IMR-90 (cell line): ENCODE measurements at regions not wholly inside any gene's neighbourhood (a gene's known extent, or its start where the extent isn't known, plus 50 kb on each side); places are given as distances from the start of the nearest gene placed in this dataset.
A peak's percentile ranks its signal among the peaks of the same experiment; 100 is the strongest.

ENCODE experiments used
- ATAC-seq: fragments of 200-7000 bp; cut with Tn5 transposase; 2 replicates; pipeline ENCODE4 v1.9.1; 2020; ENCODE audit warnings: low read depth, mild to moderate bottlenecking, moderate library complexity
- BruUV-seq: library from RNA; stranded (reverse); fragments of 400-500 nt; replicated peaks from 2 replicates; lab custom pipeline; 2021; lab: Mats Ljungman, UMichigan
- CTCF ChIA-PET: fragments of 300-600 bp; formaldehyde crosslinking; extraction: SDS; loops from one replicate; lab custom pipeline; 2021; ENCODE audit warnings: antibody characterized with exemption; lab: Yijun Ruan, JAX
- POLR2A ChIA-PET: fragments of 300-600 bp; sonication (Branson Sonifier 250); formaldehyde crosslinking; loops from one replicate; lab custom pipeline; 2022; ENCODE audit warnings: antibody characterized with exemption; ENCODE audit not compliant: unreplicated experiment; lab: Charles Lee
- DNase-seq: peaks from one replicate; pipeline ENCODE4 v3.0.0; 2013
- H2AFZ ChIP-seq: replicated peaks from 2 replicates; pipeline ENCODE3; 2013; ENCODE audit warnings: low read length, mild to moderate bottlenecking; ENCODE audit not compliant: poor library complexity
- H2AK5ac ChIP-seq: 2 replicates; pipeline ENCODE4 v1.6.1; 2013; ENCODE audit warnings: low read depth, low read length, inconsistent platforms
- H2AK9ac ChIP-seq: replicated peaks from 2 replicates; pipeline ENCODE3; 2013; ENCODE audit warnings: mild to moderate bottlenecking, low read depth, low read length, moderate library complexity; ENCODE audit not compliant: poor library complexity
- H2BK120ac ChIP-seq: 2 replicates; pipeline ENCODE4 v1.6.1; 2013; ENCODE audit warnings: low read depth, low read length, inconsistent platforms
- H2BK15ac ChIP-seq: 3 replicates; pipeline ENCODE4 v1.6.1; 2013; ENCODE audit warnings: low read depth, low read length, inconsistent platforms
- H2BK20ac ChIP-seq: 2 replicates; pipeline ENCODE4 v1.6.1; 2013; ENCODE audit warnings: low read depth, mild to moderate bottlenecking, inconsistent platforms, low read length, moderate library complexity
- H2BK5ac ChIP-seq: 2 replicates; pipeline ENCODE4 v1.6.1; 2013; ENCODE audit warnings: mild to moderate bottlenecking, low read depth, low read length, inconsistent platforms; ENCODE audit not compliant: poor library complexity, severe bottlenecking
- H3K14ac ChIP-seq: replicated peaks from 2 replicates; pipeline ENCODE4 v1.6.1; 2013; ENCODE audit warnings: low read depth, low read length, inconsistent platforms
- H3K18ac ChIP-seq: 2 replicates; pipeline ENCODE4 v1.6.1; 2013; ENCODE audit warnings: low read depth, low read length, control low read depth
- H3K23ac ChIP-seq: 2 replicates; pipeline ENCODE4 v1.6.1; 2013; ENCODE audit warnings: low read depth, low read length, inconsistent platforms
- H3K27ac ChIP-seq: 2 replicates; pipeline ENCODE4 v1.5.1; 2013; ENCODE audit warnings: mild to moderate bottlenecking, control low read depth, low read length; ENCODE audit not compliant: insufficient read depth
- H3K27me3 ChIP-seq: 2 replicates; pipeline ENCODE4 v1.6.1; 2013; ENCODE audit warnings: low read length; ENCODE audit not compliant: control insufficient read depth, insufficient read depth
- H3K36me3 ChIP-seq: 2 replicates; pipeline ENCODE4 v1.6.1; 2013; ENCODE audit warnings: low read length, mixed read lengths; ENCODE audit not compliant: control insufficient read depth, insufficient read depth
- H3K4ac ChIP-seq: 2 replicates; pipeline ENCODE4 v1.6.1; 2013; ENCODE audit warnings: low read depth, low read length, inconsistent platforms
- H3K4me1 ChIP-seq: 2 replicates; pipeline ENCODE4 v1.6.1; 2013; ENCODE audit warnings: low read length, mixed read lengths; ENCODE audit not compliant: control insufficient read depth, insufficient read depth
- H3K4me2 ChIP-seq: 2 replicates; pipeline ENCODE4 v1.6.1; 2013; ENCODE audit warnings: low read depth, mild to moderate bottlenecking, control low read depth, low read length, moderate library complexity
- H3K4me3 ChIP-seq: 2 replicates; pipeline ENCODE4 v1.5.1; 2013; ENCODE audit warnings: low read depth, mild to moderate bottlenecking, control low read depth, low read length, moderate library complexity; ENCODE audit not compliant: insufficient read depth
- H3K56ac ChIP-seq: 2 replicates; pipeline ENCODE4 v1.6.1; 2013; ENCODE audit warnings: low read length, inconsistent platforms; ENCODE audit not compliant: insufficient read depth; ENCODE audit errors: extremely low read depth
- H3K79me1 ChIP-seq, 2 experiments: 2 replicates each; pipeline ENCODE4 v1.6.1; 2013; ENCODE audit warnings: low read length in 2 of 2, inconsistent platforms in 1 of 2, low read depth in 1 of 2
- H3K9ac ChIP-seq: 2 replicates; pipeline ENCODE4 v1.6.1; 2013; ENCODE audit warnings: low read depth, low read length, control low read depth
- H3K9me1 ChIP-seq: 2 replicates; pipeline ENCODE4 v1.6.1; 2013; ENCODE audit warnings: low read length, inconsistent platforms; ENCODE audit not compliant: insufficient read depth
- H3K9me3 ChIP-seq: 2 replicates; pipeline ENCODE4 v1.6.1; 2013; ENCODE audit warnings: low read length; ENCODE audit not compliant: control insufficient read depth, insufficient read depth
- H4K20me1 ChIP-seq: 2 replicates; pipeline ENCODE4 v1.6.1; 2013; ENCODE audit warnings: low read length, inconsistent platforms; ENCODE audit not compliant: insufficient read depth
- H4K5ac ChIP-seq: 2 replicates; pipeline ENCODE4 v1.6.1; 2013; ENCODE audit warnings: mild to moderate bottlenecking, low read depth, low read length, control low read depth
- H4K8ac ChIP-seq, 2 experiments: 2 replicates each; pipeline ENCODE4 v1.6.1; 2013; ENCODE audit warnings: low read depth in 2 of 2, low read length in 2 of 2, control low read depth in 1 of 2, inconsistent platforms in 1 of 2
- H4K91ac ChIP-seq: 2 replicates; pipeline ENCODE4 v1.6.1; 2013; ENCODE audit warnings: low read depth, low read length, inconsistent platforms; ENCODE audit not compliant: insufficient read depth
- BHLHE40 ChIP-seq: fragments of 150-350 bp; IDR thresholded peaks from 2 replicates; pipeline ENCODE4 v1.6.1; 2016; ENCODE audit warnings: mild to moderate bottlenecking, low read depth, low read length
- WGBS, 2 experiments: methylation state at CpG; one replicate each; pipeline versions ENCODE4 v1.1.5 to v1.1.7; 2013; ENCODE audit warnings: missing lambda C conversion rate in 2 of 2; ENCODE audit not compliant: insufficient read length in 1 of 2; ENCODE audit errors: extremely low coverage in 2 of 2; 5-methylcytosine and 5-hydroxymethylcytosine counted together
- dilution Hi-C: fragments of 300-500 bp; cut with HindIII; formaldehyde crosslinking; loops from one replicate; pipeline ENCODE4 v1.14.3; 2018; ENCODE audit warnings: low sequenced_read_pairs; ENCODE audit not compliant: unreplicated experiment
- in situ Hi-C: fragments of 300-500 bp; cut with MboI; formaldehyde crosslinking; loops from 3 replicates; pipeline ENCODE4 v1.14.3; 2019; ENCODE audit warnings: low sequenced_read_pairs, inconsistent platforms, mixed read lengths
- intact Hi-C: fragments of 100-400 bp; cut with micrococcal nuclease; formaldehyde crosslinking; loops from 2 replicates; pipeline ENCODE4 v1.10.0; 2022

- Histone ChIP-seq H2AFZ (no peak overlapping the region), H2BK5ac (no peak overlapping the region), H3K4ac (no peak overlapping the region), H4K8ac (no peak overlapping the region), H3K9me3 (no peaks in the 10 kb centered on the region), H2BK20ac (peak overlapping the region; percentile 14; the same call in 1 of the 2 replicates), H3K27me3 (no peaks in the 10 kb centered on the region), H3K27ac (no peak overlapping the region), H3K4me1 (no peaks in the 10 kb centered on the region; the same call in 1 of the 2 replicates), H3K79me1 (no peaks in the 10 kb centered on the region), H2BK120ac (no peak overlapping the region), H4K5ac (no peak overlapping the region), H3K18ac (no peak overlapping the region), H3K36me3 (no peaks in the 10 kb centered on the region), H3K56ac (no peak overlapping the region), H3K9me1 (no peaks in the 10 kb centered on the region), H4K20me1 (no peaks in the 10 kb centered on the region), H3K9ac (no peak overlapping the region), H2AK5ac (no peak overlapping the region), H2BK15ac (no peak overlapping the region), H2AK9ac (no peak overlapping the region), H3K14ac (no peak overlapping the region), H4K91ac (0 out of 2 replicates have a peak overlapping the region, but pooled peaks have one; percentile 21), H3K4me3 (no peak overlapping the region), H3K4me2 (no peak overlapping the region), H3K23ac (no peak overlapping the region)
- dilution Hi-C loops: no loop called here
- DNase-seq (no peak), ATAC-seq (no peak)
- intact Hi-C loops: no loop called here
- BruUV-seq: no TSS peak
- no peak for TF ChIP-seq BHLHE40
- ChIA-PET CTCF (interaction anchor here (0.8 to 1.7 kb wide), 3 partner anchors 13 to 768 kb away, joined by 3 to 4 read pairs (median 3); no protein-coding TSS in a partner anchor), POLR2A (interaction anchor here (0.5 kb wide), 1 partner anchor 28 kb away, joined by 3 read pairs; no protein-coding TSS in a partner anchor)
- 94% methylated on average over 4 of the region's 4 CpGs; no CpG with 5 or more reads in 1 of the 2 experiments for WGBS, 2 experiments
- in situ Hi-C loops: no loop called here
Observed at GRCh38 chr11:15837901-15838489, 518.4 kb downstream of the SOX6 start.
